ENCODE measurements at regions not wholly inside any gene's neighbourhood (a gene's known extent, or its start where the extent isn't known, plus 50 kb on each side); places are given as distances from the start of the nearest gene placed in this dataset.

GRCh38 chr2:152929628-152930027 is 211.2 kb downstream of the ARL6IP6 start:
- no peaks in the 10 kb centered on the region for H4K20me1 ChIP-seq (ENCODE audit: insufficient read depth)
- H3K4me3 ChIP-seq = no peak overlapping the region
- H3K9me2 ChIP-seq (ENCODE audit: insufficient read depth) = no peaks in the 10 kb centered on the region
- DNase-seq = no peak
- H2AFZ ChIP-seq = no peak overlapping the region
- intact Hi-C loops (cut with micrococcal nuclease; ENCODE audit: unreplicated experiment) = no loop called here
- peaks cover 11% of the 10 kb centered on the region for H3F3A ChIP-seq (ENCODE audit: insufficient read depth, low read depth)
- H3K27me3 ChIP-seq (ENCODE audit: insufficient read depth, low read depth) = no peaks in the 10 kb centered on the region
- H3K4me1 ChIP-seq (replicated peaks; ENCODE audit: insufficient read depth) = no peaks in the 10 kb centered on the region
- H3K9me3 ChIP-seq (ENCODE audit: insufficient read depth, low read depth) = no peaks in the 10 kb centered on the region
- BruUV-seq (replicated peaks) = no TSS peak
- no peaks in the 10 kb centered on the region for H3K79me2 ChIP-seq (ENCODE audit: low read depth)
- TF ChIP-seq CTCF (conservative IDR thresholded peaks at IDR 0.05) (no peak), EZH2 (IDR thresholded peaks at IDR 0.05; ENCODE audit: low read depth) (no peak)
- H3K36me3 ChIP-seq (ENCODE audit: low read depth) = no peaks in the 10 kb centered on the region
- H3K4me2 ChIP-seq = no peak overlapping the region
- ChIA-PET CTCF (no interaction called here), POLR2A (ENCODE audit: unreplicated experiment) (no interaction called here)
- no peak overlapping the region for H3K27ac ChIP-seq

- no peaks in the 10 kb centered on the region for H3K27me3 ChIP-seq (ENCODE audit: insufficient read depth, low read depth)
- peak in 1 of 2 experiments; percentile 48 for DNase-seq
- H3K9me2 ChIP-seq (ENCODE audit: insufficient read depth) = no peaks in the 10 kb centered on the region
- TF ChIP-seq EZH2 (IDR thresholded peaks at IDR 0.05; ENCODE audit: low read depth) (no peak), CTCF (conservative IDR thresholded peaks at IDR 0.05) (peak; percentile 80)
- no peaks in the 10 kb centered on the region for H3K36me3 ChIP-seq (ENCODE audit: low read depth)
- H4K20me1 ChIP-seq (ENCODE audit: insufficient read depth) = no peaks in the 10 kb centered on the region
- no peaks in the 10 kb centered on the region for H3K79me2 ChIP-seq (ENCODE audit: low read depth)
- H3K4me3 ChIP-seq = no peak overlapping the region
- H3K27ac ChIP-seq = no peak overlapping the region
- BruUV-seq (replicated peaks) = no TSS peak
- no peaks in the 10 kb centered on the region for H3K4me1 ChIP-seq (replicated peaks; ENCODE audit: insufficient read depth)
- intact Hi-C loops (cut with micrococcal nuclease; ENCODE audit: unreplicated experiment) = no loop called here
- POLR2A ChIA-PET (ENCODE audit: unreplicated experiment) = no interaction called here
- H3K9me3 ChIP-seq (ENCODE audit: insufficient read depth, low read depth) = no peaks in the 10 kb centered on the region
- H3K4me2 ChIP-seq = no peak overlapping the region
- CTCF ChIA-PET = interaction anchor here (0.5 kb wide), 1 partner anchor 200 kb away, joined by 3 read pairs; no protein-coding TSS in a partner anchor
- H3F3A ChIP-seq (ENCODE audit: insufficient read depth, low read depth) = peaks cover 11% of the 10 kb centered on the region
- no peak overlapping the region for H2AFZ ChIP-seq
These were observed 207.4 kb downstream of the ARL6IP6 start for GRCh38 chr2:152925547-152926448.

- H3K79me2 ChIP-seq (ENCODE audit: low read depth) = no peaks in the 10 kb centered on the region
- no peak overlapping the region for H3K27ac ChIP-seq
- H3F3A ChIP-seq (ENCODE audit: insufficient read depth, low read depth) = peaks cover 8% of the 10 kb centered on the region
- H2AFZ ChIP-seq = no peak overlapping the region
- TF ChIP-seq EZH2 (IDR thresholded peaks at IDR 0.05; ENCODE audit: low read depth) (no peak), CTCF (conservative IDR thresholded peaks at IDR 0.05) (no peak)
- no peak for DNase-seq
- POLR2A ChIA-PET (ENCODE audit: unreplicated experiment) = interaction anchor here (0.6 kb wide), 1 partner anchor 340 kb away, joined by 3 read pairs; no protein-coding TSS in a partner anchor
- intact Hi-C loops (cut with micrococcal nuclease; ENCODE audit: unreplicated experiment) = no loop called here
- H3K4me1 ChIP-seq (replicated peaks; ENCODE audit: insufficient read depth) = no peaks in the 10 kb centered on the region
- BruUV-seq (replicated peaks) = no TSS peak
- no peaks in the 10 kb centered on the region for H4K20me1 ChIP-seq (ENCODE audit: insufficient read depth)
- H3K4me3 ChIP-seq = no peak overlapping the region
- no peaks in the 10 kb centered on the region for H3K9me3 ChIP-seq (ENCODE audit: insufficient read depth, low read depth)
- H3K4me2 ChIP-seq = no peak overlapping the region
- H3K27me3 ChIP-seq (ENCODE audit: insufficient read depth, low read depth) = no peaks in the 10 kb centered on the region
- CTCF ChIA-PET = no interaction called here
- no peaks in the 10 kb centered on the region for H3K9me2 ChIP-seq (ENCODE audit: insufficient read depth)
- no peaks in the 10 kb centered on the region for H3K36me3 ChIP-seq (ENCODE audit: low read depth)
These were observed 206.3 kb downstream of the ARL6IP6 start for GRCh38 chr2:152924722-152925121.
